H1 (cell line): ENCODE measurements at regions not wholly inside any gene's neighbourhood (a gene's known extent, or its start where the extent isn't known, plus 50 kb on each side); places are given as distances from the start of the nearest gene placed in this dataset.

Experiments
- CTCF ChIA-PET: fragments of 300-600 bp; sonication (Branson Sonifier 250); formaldehyde crosslinking; loops from one replicate; lab custom pipeline; 2021; ENCODE audit not compliant: partially characterized antibody; lab: Charles Lee
- POLR2A ChIA-PET: fragments of 300-600 bp; sonication (Branson Sonifier 250); formaldehyde crosslinking; loops from one replicate; lab custom pipeline; 2021; ENCODE audit warnings: inconsistent platforms; ENCODE audit not compliant: partially characterized antibody; lab: Charles Lee
- DNase-seq, 2 experiments: peaks; one replicate each; pipeline versions ENCODE4 v3.0.0 to v3.0.0-alpha.2; 2010 to 2022; ENCODE audit warnings: low spot score in 2 of 2, low read depth in 1 of 2, mixed read lengths in 1 of 2
- FAIRE-seq: peaks from 2 replicates; lab custom pipeline; 2011; peaks lifted over from hg19 to GRCh38; lab: Jason Lieb, UNC
- H2AFZ ChIP-seq: 2 replicates; pipeline ENCODE4 v1.8.1; 2012; ENCODE audit warnings: low read length, inconsistent platforms
- H2AK5ac ChIP-seq: 2 replicates; pipeline ENCODE4 v1.6.1; 2013; ENCODE audit warnings: low read depth, low read length
- H2BK120ac ChIP-seq: replicated peaks from 2 replicates; pipeline ENCODE3; 2013; ENCODE audit warnings: low read depth, low read length, inconsistent platforms
- H2BK12ac ChIP-seq: 2 replicates; pipeline ENCODE4 v1.6.1; 2013; ENCODE audit warnings: low read depth, low read length
- H2BK15ac ChIP-seq: 2 replicates; pipeline ENCODE4 v1.6.1; 2013; ENCODE audit warnings: low read length
- H2BK20ac ChIP-seq: 2 replicates; pipeline ENCODE4 v1.6.1; 2013; ENCODE audit warnings: low read length
- H2BK5ac ChIP-seq: 2 replicates; pipeline ENCODE4 v1.6.1; 2013; ENCODE audit warnings: low read depth, low read length
- H3K14ac ChIP-seq: 2 replicates; pipeline ENCODE4 v1.6.1; 2013; ENCODE audit warnings: inconsistent platforms; ENCODE audit not compliant: insufficient read length
- H3K18ac ChIP-seq: 2 replicates; pipeline ENCODE4 v1.6.1; 2013; ENCODE audit warnings: low read length; ENCODE audit errors: extremely low read depth
- H3K23ac ChIP-seq: 2 replicates; pipeline ENCODE4 v1.6.1; 2013; ENCODE audit warnings: inconsistent platforms; ENCODE audit not compliant: insufficient read length
- H3K23me2 ChIP-seq: 2 replicates; pipeline ENCODE4 v1.6.1; 2013; ENCODE audit warnings: low read depth, low read length
- H3K27ac ChIP-seq: 2 replicates; pipeline ENCODE4 v1.6.1; 2011; ENCODE audit warnings: low read depth, low read length, inconsistent platforms
- H3K27me3 ChIP-seq, 4 experiments: replicated peaks in 1 of 4; 1 replicate in 1 of 4; 2 replicates in 3 of 4; pipeline versions ENCODE4 v1.6.1 to v1.8.1; 2011 to 2013; ENCODE audit warnings: low read length in 3 of 4, mild to moderate bottlenecking in 3 of 4, inconsistent platforms in 2 of 4, mixed read lengths in 2 of 4, moderate library complexity in 1 of 4; ENCODE audit not compliant: control insufficient read depth in 3 of 4, insufficient read depth in 3 of 4; ENCODE audit errors: extremely low read depth in 1 of 4
- H3K36me3 ChIP-seq, 4 experiments: 2 replicates each; pipeline versions ENCODE4 v1.6.1 to v1.8.1; 2011 to 2013; ENCODE audit warnings: mild to moderate bottlenecking in 4 of 4, low read length in 3 of 4, moderate library complexity in 2 of 4, control low read depth in 1 of 4, inconsistent platforms in 1 of 4; ENCODE audit not compliant: insufficient read depth in 4 of 4, control insufficient read depth in 2 of 4
- H3K4ac ChIP-seq: replicated peaks from 2 replicates; pipeline ENCODE3; 2013; ENCODE audit warnings: low read length, low read depth, mixed read lengths, inconsistent platforms; ENCODE audit not compliant: insufficient read length
- H3K4me1 ChIP-seq, 4 experiments: replicated peaks in 1 of 4; 1 replicate in 1 of 4; 2 replicates in 3 of 4; pipeline versions ENCODE4 v1.6.1 to v1.8.1; 2011 to 2013; ENCODE audit warnings: low read length in 3 of 4, inconsistent platforms in 2 of 4, mixed read lengths in 1 of 4; ENCODE audit not compliant: insufficient read depth in 4 of 4, control insufficient read depth in 3 of 4
- H3K4me2 ChIP-seq, 2 experiments: 2 replicates each; pipeline versions ENCODE4 v1.6.1 to v1.8.1; 2011 to 2013; ENCODE audit warnings: low read depth in 2 of 2, low read length in 2 of 2, control low read depth in 1 of 2, inconsistent platforms in 1 of 2, mild to moderate bottlenecking in 1 of 2; ENCODE audit not compliant: insufficient read depth in 1 of 2
- H3K4me3 ChIP-seq, 4 experiments: fragments of 200-600, 300-600 bp in 1 of 4; sonication (generic), shearing (Covaris generic), sonication (Bioruptor Twin) in 1 of 4; 2 replicates each; pipeline versions ENCODE4 v1.5.1 to v1.8.1; 2011 to 2016; ENCODE audit warnings: low read length in 4 of 4, low read depth in 3 of 4, control low read depth in 2 of 4, inconsistent platforms in 2 of 4, mild to moderate bottlenecking in 2 of 4, mixed read lengths in 1 of 4, moderate library complexity in 1 of 4; ENCODE audit not compliant: insufficient read depth in 2 of 4; ENCODE audit errors: extremely low read depth in 1 of 4
- H3K56ac ChIP-seq: replicated peaks from 2 replicates; pipeline ENCODE3; 2013; ENCODE audit warnings: low read depth, mild to moderate bottlenecking, mixed read lengths, low read length, inconsistent platforms; ENCODE audit not compliant: insufficient read length
- H3K79me1 ChIP-seq: 2 replicates; pipeline ENCODE4 v1.6.1; 2013; ENCODE audit warnings: low read depth, low read length, control low read depth
- H3K79me2 ChIP-seq, 2 experiments: 2 replicates each; pipeline versions ENCODE4 v1.6.1 to v1.8.1; 2012 to 2013; ENCODE audit warnings: low read length in 2 of 2, mild to moderate bottlenecking in 2 of 2, inconsistent platforms in 1 of 2; ENCODE audit not compliant: insufficient read depth in 2 of 2, control insufficient read depth in 1 of 2
- H3K9ac ChIP-seq, 4 experiments: replicated peaks in 1 of 4; 1 replicate in 1 of 4; 2 replicates in 3 of 4; pipeline versions ENCODE4 v1.6.1 to v1.8.1; 2011 to 2013; ENCODE audit warnings: low read depth in 3 of 4, low read length in 3 of 4, control low read depth in 2 of 4, mild to moderate bottlenecking in 2 of 4, moderate library complexity in 2 of 4, inconsistent platforms in 1 of 4; ENCODE audit errors: extremely low read depth in 1 of 4
- H3K9me3 ChIP-seq, 2 experiments: 2 replicates each; pipeline versions ENCODE4 v1.6.1 to v1.8.1; 2012 to 2013; ENCODE audit warnings: mild to moderate bottlenecking in 2 of 2, moderate library complexity in 2 of 2, control low read depth in 1 of 2, inconsistent platforms in 1 of 2, low read depth in 1 of 2, low read length in 1 of 2, mixed read lengths in 1 of 2; ENCODE audit not compliant: insufficient read depth in 2 of 2
- H4K20me1 ChIP-seq, 2 experiments: replicated peaks in 1 of 2; 2 replicates each; pipeline versions ENCODE3 to v1.8.1; 2011 to 2013; ENCODE audit warnings: inconsistent platforms in 2 of 2, low read length in 2 of 2, mild to moderate bottlenecking in 1 of 2; ENCODE audit not compliant: insufficient read depth in 2 of 2, control insufficient read depth in 1 of 2
- H4K5ac ChIP-seq: 2 replicates; pipeline ENCODE4 v1.6.1; 2013; ENCODE audit warnings: low read length, low read depth, mixed read lengths, inconsistent platforms; ENCODE audit not compliant: insufficient read length
- H4K8ac ChIP-seq: 2 replicates; pipeline ENCODE4 v1.8.0; 2013; ENCODE audit warnings: mild to moderate bottlenecking, moderate library complexity, low read length, inconsistent platforms; ENCODE audit not compliant: insufficient read depth; ENCODE audit errors: extremely low read depth
- H4K91ac ChIP-seq: replicated peaks from 2 replicates; pipeline ENCODE3; 2013; ENCODE audit warnings: low read length, mixed read lengths, inconsistent platforms; ENCODE audit not compliant: insufficient read length
- EGR1 ChIP-seq: IDR thresholded peaks from 2 replicates; pipeline ENCODE4 v1.6.1; 2011; ENCODE audit warnings: low read depth, low read length, borderline replicate concordance
- JUND ChIP-seq: IDR thresholded peaks from 2 replicates; pipeline ENCODE4 v1.6.1; 2011; ENCODE audit warnings: mild to moderate bottlenecking, improper control_type of control experiment, low read length
- KDM4A ChIP-seq: IDR thresholded peaks from one replicate; pipeline ENCODE4 v1.7.1; 2012; ENCODE audit warnings: low read depth, mild to moderate bottlenecking, moderate library complexity, low read length, inconsistent platforms; ENCODE audit not compliant: severe bottlenecking
- NANOG ChIP-seq: IDR thresholded peaks from 2 replicates; pipeline ENCODE4 v1.6.1; 2011; ENCODE audit warnings: low read length, low read depth, mild to moderate bottlenecking, inconsistent platforms; ENCODE audit not compliant: insufficient read depth, poor library complexity, severe bottlenecking
- SAP30 ChIP-seq: fragments of 300-600 bp; sonication (generic); IDR thresholded peaks from 2 replicates; pipeline ENCODE4 v1.7.1; 2012; ENCODE audit warnings: low read length, moderate library complexity, mild to moderate bottlenecking, inconsistent platforms; ENCODE audit not compliant: insufficient read depth, insufficient replicate concordance
- SIRT6 ChIP-seq: IDR thresholded peaks from one replicate; pipeline ENCODE4 v1.7.1; 2012; ENCODE audit warnings: low read length, inconsistent platforms
- TF ChIP-seq, protein P1 (sequence below), 3 experiments: IDR thresholded peaks; 1 replicate in 2 of 3; 2 replicates in 1 of 3; pipeline versions ENCODE4 v1.5.1 to v1.6.1; 2011; ENCODE audit warnings: low read length in 3 of 3, mild to moderate bottlenecking in 3 of 3, inconsistent platforms in 2 of 3, low read depth in 1 of 3, moderate library complexity in 1 of 3; ENCODE audit not compliant: insufficient read depth in 1 of 3; ENCODE audit errors: control extremely low read depth in 1 of 3

DNA sequence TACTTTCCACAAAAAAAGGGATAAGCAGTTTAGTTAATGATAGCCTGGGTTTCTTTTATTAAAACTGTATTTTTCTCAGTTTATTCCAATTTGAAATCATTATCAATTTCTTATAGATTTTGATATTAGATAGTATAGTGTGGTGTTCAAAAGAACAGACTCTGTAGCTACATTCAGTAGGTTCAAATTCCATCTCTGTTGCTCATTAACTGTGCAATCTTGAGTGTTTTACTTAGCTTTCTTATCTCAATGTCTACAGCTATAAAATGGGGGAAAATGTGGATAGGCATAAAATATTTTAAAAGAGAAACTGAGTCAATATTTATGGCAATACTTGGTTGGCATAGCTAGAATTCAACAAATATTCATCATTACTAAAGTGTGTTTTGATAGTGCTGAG is 86.9 kb upstream of the SEMA3A start:
- H4K5ac ChIP-seq, result no peak overlapping the region
- H3K79me2 ChIP-seq, result no peaks in the 10 kb centered on the region
- no peaks in the 10 kb centered on the region; a peak in 1 of 7 replicates for H3K27me3 ChIP-seq
- H2AK5ac ChIP-seq, result no peak overlapping the region
- ChIA-PET CTCF (no interaction called here), POLR2A (no interaction called here)
- H3K4me3 ChIP-seq, result no peak overlapping the region
- no peak overlapping the region for H2AFZ ChIP-seq
- no peak overlapping the region for H3K27ac ChIP-seq
- H3K4me2 ChIP-seq, result no peak overlapping the region
- no peak overlapping the region for H4K91ac ChIP-seq
- H3K9me3 ChIP-seq, result no peaks in the 10 kb centered on the region
- no peak overlapping the region for H3K23ac ChIP-seq
- no peak overlapping the region for H2BK12ac ChIP-seq
- peaks cover 0 to 13% (median 6%) of the 10 kb centered on the region in 4 experiments; a peak in 4 of 7 replicates for H3K4me1 ChIP-seq
- H3K9ac ChIP-seq, result no peak overlapping the region
- no peak overlapping the region for H3K4ac ChIP-seq
- H3K14ac ChIP-seq, result no peak overlapping the region
- DNase-seq, result no peak
- H2BK20ac ChIP-seq, result no peak overlapping the region
- no peak overlapping the region for H3K18ac ChIP-seq
- H3K79me1 ChIP-seq, result no peaks in the 10 kb centered on the region
- no peak for FAIRE-seq
- no peaks in the 10 kb centered on the region for H3K23me2 ChIP-seq
- H4K8ac ChIP-seq, result no peak overlapping the region
- TF ChIP-seq SIRT6 (no peak), JUND (no peak), SAP30 (no peak), NANOG (no peak), EGR1 (no peak), KDM4A (no peak)
- TF ChIP-seq, protein P1, sequence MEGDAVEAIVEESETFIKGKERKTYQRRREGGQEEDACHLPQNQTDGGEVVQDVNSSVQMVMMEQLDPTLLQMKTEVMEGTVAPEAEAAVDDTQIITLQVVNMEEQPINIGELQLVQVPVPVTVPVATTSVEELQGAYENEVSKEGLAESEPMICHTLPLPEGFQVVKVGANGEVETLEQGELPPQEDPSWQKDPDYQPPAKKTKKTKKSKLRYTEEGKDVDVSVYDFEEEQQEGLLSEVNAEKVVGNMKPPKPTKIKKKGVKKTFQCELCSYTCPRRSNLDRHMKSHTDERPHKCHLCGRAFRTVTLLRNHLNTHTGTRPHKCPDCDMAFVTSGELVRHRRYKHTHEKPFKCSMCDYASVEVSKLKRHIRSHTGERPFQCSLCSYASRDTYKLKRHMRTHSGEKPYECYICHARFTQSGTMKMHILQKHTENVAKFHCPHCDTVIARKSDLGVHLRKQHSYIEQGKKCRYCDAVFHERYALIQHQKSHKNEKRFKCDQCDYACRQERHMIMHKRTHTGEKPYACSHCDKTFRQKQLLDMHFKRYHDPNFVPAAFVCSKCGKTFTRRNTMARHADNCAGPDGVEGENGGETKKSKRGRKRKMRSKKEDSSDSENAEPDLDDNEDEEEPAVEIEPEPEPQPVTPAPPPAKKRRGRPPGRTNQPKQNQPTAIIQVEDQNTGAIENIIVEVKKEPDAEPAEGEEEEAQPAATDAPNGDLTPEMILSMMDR (IDR thresholded peaks at IDR 0.05; ENCODE audit: control extremely low read depth in 1 of 3, insufficient read depth in 1 of 3, low read depth in 1 of 3, low read length in 3 of 3), result no peak
- no peak overlapping the region for H2BK120ac ChIP-seq
- H2BK15ac ChIP-seq, result no peak overlapping the region
- no peak overlapping the region for H2BK5ac ChIP-seq
- H3K36me3 ChIP-seq, result no peaks in the 10 kb centered on the region
- no peak overlapping the region for H3K56ac ChIP-seq
- no peaks in the 10 kb centered on the region for H4K20me1 ChIP-seq
